ENCODE measurements at regions not wholly inside any gene's neighbourhood (a gene's known extent, or its start where the extent isn't known, plus 50 kb on each side); places are given as distances from the start of the nearest gene placed in this dataset.

DNA sequence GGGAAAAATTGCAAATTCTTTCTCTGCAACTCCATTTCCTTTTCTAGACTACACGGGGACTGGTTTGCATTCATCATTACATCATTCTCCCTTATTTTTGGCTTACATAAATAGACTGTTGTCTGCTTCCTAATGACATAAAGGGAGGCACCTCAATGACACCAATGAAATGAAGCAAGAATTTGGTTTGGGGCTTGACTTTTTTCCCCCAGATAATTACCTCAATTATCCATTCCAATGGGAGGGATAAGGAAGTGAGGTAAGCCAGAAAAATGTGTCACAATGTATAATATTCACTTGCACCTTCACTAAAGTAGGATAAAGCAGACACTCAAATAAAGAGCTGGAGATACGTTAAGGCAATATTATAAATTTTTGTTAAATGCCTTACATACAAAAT, 240.6 kb upstream of the GRIP1 start:
- no peak for DNase-seq

DNA sequence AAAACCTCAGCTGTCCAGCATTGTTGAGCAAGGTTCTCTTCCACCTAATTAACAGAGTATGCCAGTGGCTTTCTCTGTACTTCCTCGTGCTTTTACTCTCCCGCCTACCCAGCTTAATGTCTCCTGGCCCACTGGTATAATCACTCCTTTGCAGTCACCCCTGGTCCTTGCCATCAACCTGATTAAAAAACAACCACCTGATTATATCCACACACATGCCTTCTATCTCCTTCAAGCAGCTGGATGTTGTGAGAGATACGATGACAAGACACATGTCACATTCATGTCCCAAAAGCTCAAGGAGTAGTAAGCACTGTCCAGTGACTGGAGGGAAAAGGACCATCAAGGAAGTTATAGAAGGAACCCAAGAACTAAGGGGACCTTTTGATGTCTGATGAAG, 241.3 kb upstream of the GRIP1 start:
- DNase-seq = no peak

DNA sequence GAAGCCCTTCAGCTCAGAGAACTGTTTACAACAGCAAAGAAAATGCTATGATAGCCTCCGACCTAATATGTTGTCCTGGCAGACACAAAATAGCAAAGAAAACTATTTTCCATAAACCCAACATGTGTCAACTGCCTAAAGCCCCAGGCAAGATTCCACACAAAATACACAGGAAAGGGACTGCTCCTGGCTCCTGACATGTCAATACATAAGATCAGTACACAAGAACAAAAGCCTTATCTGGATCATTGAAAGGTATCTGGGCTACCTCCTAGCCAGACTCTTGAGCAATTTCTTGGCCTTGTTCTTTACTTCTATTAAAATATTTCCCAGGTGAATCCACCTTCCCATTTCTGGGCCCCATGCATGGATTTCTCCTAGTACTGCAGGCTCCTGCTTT, 242.3 kb upstream of the GRIP1 start:
- no peak for DNase-seq

DNA sequence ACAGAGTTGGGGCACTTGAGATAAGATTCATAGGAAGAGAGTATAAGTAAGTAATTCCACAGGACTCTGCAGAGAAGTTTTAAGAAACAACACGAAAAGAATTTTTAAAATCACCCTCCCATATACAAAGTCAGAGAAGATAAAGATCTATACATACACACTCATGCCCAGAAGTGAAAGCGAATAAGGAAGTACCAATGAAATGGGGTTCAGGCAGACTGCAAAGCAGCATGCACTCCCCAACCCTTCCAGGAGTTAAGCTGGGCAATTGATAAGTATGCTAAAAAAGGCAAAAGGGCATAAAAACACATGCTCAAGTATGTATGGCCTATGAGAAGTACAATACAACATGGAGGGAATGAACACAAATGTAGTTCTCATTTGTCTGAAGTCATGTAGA, 246.2 kb upstream of the GRIP1 start:
- no peak for DNase-seq

DNA sequence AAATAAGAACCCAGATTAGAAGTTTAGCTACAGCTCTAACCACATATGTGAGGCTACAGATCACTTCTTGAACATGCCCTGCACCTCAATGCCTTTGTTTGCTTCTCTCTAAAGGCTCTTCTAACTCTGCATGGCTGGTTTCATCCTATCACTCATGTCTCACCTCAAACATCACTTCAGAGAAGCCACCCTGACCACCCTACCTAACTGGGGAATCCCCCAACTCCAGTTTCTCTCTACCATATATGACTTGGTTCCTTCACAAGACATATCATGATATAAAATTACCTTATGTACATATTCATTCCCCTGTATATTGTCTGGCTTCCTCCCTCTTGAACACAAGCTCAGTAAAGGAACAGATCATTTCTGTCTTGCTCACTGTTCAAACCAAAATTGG, 250.2 kb upstream of the GRIP1 start:
- no peak for DNase-seq

DNA sequence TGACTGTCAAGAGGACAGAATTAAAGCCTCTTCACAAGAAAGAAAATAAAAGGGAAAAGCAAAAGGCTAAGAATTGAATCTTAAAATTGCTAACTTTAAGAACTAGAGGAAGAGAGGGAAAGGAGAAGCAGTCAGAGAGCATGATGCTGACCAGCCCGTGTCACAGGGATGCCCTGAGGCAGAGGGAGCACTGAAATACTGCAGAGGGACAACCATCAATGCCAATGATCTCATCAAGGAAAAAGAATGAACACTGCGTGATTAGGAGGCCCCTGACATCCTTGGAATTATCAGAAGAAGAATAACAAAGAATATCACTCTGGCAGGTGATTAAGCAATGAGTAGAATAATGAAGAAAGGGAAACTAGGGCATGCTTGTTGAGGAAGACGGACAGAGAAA, 252.2 kb upstream of the GRIP1 start:
- DNase-seq = no peak

DNA sequence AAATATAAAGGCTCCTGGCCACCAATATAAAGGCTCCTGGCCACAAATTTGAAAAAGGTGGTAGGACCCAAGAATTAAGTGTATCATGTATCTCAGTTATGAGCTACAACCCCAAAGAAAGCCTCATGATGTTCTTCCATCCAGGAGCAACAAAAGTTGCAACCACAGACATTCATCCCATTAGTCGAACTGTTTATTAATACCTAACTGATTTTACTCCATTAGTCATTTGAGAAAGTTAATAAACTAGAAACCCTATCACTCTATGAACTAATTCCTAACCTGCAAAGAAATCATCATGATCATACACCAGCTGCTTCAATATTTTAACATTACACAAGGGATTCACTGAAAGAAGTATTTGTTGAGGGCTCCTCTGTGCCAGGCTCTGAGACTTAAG, 253.2 kb upstream of the GRIP1 start:
- DNase-seq = no peak

DNA sequence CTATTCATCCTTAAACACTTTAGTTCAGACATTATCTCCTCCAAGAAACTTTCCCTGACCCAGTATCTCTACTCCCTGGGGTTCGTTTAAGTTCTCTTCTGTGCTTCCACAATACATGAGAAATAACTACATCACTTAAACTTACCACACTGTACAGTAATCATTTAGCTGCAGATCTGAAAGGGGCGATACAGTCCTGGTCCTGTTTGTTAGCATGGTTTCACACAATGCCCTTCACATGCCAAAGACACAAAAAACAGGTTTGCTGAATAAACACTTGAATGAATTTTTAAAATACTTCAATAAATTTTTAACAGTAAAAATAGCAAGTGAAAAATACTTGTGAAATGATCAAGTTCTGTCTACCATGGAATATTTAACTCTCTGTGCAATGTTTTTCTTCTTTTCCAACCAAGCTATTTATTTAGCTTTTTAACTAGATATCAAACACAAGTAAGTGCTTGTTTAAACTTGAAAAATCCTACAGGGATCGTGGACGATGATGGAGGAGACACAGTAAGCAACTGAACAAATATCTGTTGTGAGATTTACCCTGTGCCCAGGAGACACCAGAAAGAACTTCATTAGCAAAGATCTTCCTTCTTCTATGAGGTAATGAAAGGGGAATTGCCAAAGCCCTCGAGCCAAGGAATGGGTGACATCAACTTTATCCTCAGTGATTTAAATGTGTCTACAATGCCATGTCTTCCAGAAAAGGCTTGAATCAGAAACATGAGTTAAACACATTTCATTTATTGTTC, 255.6 kb upstream of the GRIP1 start:
- no peak for DNase-seq

DNA sequence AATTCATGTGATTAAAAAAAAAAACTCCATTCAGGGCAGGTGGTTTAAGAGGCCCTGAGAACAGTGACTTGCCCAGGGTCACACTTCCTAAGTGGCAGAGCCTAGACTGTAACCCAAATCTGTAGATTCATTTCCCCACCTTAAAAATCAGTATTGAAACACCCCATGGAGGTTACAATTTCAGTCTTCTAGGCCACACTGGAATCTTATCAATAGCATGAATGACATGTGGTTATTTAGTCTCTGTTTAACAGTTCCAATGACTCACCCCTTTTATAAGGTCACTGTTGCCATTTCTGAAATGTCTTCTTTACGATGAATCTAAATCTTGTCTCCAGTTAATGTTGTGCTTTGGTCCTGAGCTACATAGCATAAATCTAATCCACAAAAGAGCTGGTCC, 262.3 kb upstream of the GRIP1 start:
- DNase-seq = no peak

DNA sequence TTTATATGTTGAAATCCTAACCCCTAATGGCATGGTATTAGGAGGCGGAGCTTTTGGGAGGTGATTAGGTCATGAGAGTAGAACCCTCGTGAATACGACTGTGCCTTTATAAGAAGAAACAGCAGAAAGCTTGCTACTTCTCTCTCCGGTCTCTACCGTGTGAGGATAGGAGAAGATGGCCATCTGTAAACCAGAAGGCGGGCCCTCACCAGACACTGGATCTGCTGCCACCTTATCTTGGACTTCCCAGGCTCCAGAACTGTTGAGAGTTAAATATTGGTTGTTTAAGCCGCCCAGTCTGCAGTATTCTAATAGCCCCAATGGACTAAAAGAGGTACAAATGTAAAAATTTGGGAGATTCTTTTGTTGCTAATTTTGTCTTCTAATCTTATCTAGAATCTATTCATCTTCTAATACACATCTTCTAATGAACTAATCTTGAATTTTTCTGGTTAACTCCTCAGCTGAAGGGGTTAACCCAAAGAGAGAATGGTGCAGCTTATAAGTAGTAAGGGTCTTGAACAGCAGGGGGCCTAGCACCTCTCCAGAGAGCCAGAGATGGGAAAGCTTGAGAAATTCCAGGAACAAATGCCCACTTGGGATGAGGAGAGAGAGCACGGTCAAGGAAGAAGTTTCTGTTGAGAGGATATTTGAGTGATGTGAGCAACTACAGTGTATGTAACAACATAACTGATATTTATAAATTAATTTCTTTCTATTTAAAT, 264.0 kb upstream of the GRIP1 start:
- no peak for DNase-seq

DNA sequence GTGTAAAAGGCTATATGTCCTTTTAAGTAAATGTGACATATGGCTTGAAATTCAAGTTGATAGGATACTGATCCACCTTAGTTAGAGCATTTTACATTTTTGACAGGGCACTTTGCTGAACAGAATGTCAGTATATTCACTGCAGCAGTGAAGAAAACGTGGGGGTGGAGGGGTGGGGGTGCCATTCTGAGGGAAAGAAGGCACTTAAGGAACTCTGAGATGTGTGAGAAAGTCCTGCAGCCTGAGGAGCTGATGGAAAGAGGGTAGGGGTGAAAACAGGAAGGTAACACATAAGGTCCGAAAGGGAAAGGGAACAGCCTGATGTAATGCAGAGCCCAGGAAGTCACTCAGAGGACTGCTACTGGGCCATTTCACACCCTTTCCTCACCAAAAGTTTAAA, 265.5 kb upstream of the GRIP1 start:
- DNase-seq = no peak

DNA sequence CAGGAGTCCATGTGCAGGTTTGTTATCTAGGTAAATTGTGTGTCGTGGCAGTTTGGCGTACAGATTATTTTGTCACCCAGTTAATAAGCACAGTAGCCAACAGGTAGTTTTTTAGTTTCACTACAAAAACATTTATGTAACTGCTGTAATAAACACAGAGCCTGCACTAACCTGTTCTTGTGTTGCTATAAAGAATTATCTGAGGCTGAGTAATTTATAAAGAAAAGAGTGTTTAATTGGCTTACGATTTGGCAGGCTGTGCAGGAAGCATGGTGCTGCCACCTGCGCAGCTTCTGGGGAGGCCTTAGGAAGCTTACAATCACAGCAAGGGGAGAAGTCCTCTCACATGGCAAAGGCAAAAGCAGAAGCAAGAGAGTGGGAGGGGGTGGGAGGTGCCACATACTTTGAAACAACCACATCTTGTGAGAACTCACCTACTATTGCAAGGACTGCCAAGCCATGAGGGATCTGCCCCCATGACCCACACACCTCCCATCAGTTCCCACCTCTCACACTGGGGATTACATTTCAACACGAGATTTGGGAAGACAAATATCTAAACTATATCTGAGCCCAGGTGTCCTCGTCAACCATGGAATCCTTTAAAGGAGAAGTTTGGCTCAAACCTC, 266.4 kb upstream of the GRIP1 start:
- DNase-seq = no peak

DNA sequence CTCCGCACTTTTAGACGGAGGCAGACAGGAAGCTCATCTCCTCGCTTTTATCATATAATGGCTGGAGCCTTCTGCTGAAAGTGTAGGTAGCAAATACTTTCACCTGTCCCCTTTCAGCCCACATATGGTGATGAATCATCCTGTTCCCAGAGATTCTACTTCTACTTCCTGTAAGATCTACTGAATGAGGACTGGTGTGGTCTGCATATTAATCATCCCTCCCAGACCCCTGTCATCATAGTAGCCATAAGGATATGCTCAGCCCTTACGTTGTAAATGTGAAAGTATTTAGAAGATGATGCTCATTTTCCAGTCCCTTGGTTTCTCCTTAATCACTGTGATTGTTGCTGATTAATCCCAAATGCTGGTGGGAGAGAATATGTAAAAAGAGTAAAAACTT, 268.2 kb upstream of the GRIP1 start:
- no peak for DNase-seq

DNA sequence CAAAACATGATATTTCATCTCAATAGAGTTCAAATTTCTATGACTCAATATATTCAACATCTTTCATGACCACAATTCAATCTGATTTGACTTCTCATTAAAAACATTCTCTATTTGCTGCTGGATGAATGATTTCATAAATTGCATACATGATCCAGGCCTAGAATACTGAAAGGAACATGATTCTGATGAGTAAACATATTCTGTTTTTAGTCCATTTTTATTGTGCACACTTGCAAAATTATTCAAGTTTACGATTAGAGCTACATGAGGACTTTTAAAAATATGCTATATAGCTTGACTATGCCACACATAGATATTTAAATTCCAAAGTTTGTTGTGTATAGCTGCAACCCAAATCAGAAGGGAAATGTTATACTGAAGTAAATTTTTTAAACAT, 273.8 kb upstream of the GRIP1 start:
- no peak for DNase-seq

DNA sequence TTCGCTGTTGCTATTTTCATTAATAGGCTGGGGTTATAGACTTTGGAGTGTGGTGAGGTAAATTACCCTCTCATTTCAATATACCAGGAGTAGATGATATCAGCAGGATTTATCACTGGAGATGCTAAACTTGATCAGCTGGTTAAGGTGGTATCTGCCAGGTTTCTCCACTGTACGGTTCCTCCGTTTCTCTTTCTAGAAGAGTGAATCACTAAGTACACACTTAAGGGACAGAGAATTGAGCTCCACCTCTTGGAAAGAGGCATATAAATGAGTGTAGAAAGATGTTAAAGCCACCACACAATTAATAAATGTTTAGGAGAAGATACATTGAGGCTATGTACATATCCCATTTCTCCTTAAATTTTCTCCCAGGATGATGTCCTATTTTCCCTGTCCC, 277.4 kb upstream of the GRIP1 start:
- no peak for DNase-seq

DNA sequence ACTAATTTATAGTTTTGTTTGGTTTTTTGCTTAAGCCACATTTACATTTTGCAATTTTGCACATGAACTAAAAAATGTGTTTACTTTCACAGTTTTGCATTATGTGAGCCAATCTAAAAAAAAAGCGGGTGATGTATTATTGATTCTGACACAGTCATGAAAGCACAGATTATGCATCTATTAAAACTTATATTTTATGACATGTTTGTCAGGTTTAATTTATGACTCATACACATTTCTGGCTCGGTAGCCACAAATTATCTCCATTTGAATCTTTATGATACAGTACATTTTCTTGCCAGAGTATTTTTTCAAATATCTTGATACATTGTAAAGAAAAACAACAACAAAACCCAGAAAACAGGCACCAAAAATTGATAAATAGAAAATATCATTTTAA, 280.4 kb upstream of the GRIP1 start:
- no peak for DNase-seq

DNA sequence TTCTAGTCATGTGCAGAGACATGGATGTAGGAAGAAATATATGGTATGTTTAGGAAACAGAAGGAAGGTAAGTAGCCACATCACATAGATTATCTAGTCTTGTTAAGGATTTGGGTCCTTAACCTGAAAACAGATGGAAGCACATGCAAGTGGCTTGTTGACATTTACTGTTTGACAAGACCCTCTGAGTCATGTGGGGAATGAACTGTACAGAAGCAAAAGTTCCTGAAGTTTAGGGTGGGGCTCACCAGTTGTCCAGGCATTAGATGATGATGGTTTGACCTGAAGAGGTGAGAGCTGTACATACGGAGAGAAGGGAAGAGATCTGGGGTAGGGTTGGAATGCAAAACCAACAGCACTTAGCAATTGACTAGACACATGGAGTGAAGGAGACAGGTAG, 281.1 kb upstream of the GRIP1 start:
- no peak for DNase-seq

DNA sequence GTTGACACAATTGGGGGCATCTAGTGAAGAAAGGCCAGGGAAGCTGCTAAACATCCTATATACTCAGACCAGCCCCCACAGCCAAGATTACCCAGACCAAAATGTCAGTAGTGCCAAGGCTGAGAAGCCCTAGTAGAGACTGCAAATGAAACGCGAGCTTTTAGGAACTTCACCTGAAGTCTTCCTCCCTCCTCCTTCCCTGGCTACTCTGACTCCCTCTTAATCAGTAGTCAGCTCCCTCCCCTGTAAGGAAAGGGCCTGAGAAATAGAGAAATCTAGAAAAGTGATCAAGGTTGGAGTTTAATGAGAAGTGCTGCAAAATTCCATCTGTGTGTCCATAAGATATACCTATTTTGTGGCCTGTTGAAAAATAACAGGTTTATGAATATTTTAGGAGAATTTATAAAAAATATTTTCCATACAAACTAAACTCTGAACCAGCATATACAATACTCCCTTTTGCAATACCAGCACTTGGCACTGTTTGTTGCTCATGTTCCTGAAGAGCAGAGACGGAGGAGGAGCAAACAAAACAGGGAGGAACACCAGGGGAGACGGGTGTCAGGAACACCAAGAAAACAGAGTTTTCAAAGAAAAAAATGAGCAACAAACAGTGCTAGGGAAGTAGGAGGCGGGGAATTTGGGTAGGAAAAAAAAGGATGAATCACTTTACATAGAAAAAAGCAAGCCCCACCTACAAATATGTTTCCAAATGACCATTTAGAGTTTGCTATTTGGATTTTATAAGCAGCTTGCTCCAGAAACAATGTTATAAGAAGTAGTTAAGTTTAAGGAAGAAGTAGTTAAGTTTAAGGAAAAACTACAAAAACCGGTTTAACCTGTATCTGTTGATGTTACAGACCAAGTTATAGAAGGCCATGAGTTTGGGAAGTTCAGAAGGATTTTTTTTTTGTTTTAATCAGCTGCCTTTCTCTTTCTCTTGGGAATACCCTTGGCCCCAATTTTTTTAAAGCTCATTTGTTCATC, 282.1 kb upstream of the GRIP1 start:
- DNase-seq = no peak

DNA sequence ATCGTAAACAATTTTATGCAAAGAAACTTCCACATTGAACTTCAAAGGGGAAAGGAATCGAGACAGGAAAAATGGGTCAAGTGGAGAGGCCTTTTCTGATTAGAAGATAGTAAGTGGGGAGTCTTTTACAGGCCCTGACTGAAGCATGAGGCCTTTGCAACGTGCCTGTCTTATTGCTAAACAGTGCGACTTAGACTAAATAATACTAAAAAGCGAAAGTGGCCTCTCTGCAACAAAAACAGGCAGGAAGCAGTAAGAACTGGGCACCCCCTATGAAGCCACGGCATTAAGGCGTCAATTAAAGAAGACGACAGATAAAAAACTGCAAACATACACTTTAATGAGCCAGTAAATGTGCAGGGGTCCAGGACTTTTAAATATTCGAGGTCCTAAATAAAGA, 283.4 kb upstream of the GRIP1 start:
- no peak for DNase-seq

DNA sequence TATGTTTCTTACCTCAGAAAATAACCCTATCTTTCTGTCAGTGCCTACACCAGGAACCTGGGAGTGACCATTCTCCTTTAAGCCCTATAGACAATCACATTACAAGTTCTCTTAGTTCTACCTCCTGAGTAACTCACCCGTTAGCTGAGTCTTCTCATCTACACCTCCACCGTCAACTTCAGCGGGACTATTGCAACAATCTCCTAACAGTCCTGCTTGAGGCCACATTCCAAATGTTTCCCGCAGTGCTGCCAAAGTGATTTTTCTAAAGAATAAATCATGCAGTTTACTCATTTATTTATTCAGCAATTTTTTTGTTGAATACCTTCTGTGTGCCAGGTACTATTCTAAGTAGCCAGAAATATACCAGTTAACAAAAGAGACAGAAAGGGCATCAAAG, 285.0 kb upstream of the GRIP1 start:
- DNase-seq = no peak

DNA sequence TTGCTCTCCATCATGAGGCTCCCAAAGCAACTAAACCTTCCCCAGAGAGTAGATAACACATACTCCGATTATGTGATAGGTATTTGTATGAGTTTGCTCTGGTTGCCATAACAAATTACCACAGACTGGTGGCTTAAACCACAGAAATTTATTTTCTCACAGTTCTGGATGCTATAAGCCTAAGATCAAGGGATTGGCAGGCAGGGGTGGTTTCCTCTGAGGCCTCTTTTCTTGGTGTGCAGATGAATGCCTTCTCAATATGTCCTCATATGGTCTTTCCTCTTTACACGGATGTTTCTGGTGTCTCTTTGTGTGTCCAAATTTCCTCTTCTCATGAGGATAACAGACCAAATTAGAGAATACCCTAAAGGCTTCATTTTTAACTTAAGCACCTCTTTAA, 285.8 kb upstream of the GRIP1 start:
- no peak for DNase-seq

DNA sequence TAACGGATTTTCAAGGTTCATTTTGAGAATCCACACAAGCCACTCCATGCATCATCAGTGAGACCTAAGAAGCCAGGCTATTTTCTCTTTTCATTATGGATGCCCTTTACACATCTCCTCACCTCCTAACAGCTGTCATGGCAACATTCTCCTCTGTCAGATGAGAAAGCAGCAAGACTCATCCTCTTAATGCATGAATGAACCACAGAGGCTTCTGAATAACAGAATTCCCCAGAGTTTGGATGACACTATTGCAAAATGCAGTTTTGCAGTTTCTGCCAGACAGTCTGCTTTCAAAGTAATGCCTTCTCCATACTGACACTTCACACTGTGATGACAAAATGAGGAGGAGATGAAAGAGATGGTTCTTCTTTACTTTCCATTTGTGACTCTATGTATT, 286.7 kb upstream of the GRIP1 start:
- no peak for DNase-seq

DNA sequence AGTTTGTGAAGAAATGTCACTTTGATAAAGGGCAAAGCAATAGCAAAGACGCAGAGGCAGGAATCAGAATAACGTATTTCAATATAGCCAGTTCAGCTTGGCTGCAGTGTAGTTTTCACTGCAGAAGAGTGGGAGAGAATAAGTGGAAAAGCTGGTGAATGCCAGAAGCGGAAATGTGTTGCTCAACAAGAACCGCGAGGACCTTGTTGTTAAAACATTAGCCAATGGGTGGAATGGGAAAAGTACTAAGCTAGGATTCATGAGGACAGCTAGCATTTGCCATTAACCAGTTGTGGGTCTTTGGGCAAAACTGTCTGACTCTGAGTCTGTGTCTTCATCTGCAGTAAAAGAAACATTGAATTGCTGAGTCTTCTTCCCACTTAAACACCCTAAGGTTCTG, 292.9 kb upstream of the GRIP1 start:
- DNase-seq = no peak
